ENCODE measurements at regions not wholly inside any gene's neighbourhood (a gene's known extent, or its start where the extent isn't known, plus 50 kb on each side); places are given as distances from the start of the nearest gene placed in this dataset.
A peak's percentile ranks its signal among the peaks of the same experiment; 100 is the strongest.

DNA sequence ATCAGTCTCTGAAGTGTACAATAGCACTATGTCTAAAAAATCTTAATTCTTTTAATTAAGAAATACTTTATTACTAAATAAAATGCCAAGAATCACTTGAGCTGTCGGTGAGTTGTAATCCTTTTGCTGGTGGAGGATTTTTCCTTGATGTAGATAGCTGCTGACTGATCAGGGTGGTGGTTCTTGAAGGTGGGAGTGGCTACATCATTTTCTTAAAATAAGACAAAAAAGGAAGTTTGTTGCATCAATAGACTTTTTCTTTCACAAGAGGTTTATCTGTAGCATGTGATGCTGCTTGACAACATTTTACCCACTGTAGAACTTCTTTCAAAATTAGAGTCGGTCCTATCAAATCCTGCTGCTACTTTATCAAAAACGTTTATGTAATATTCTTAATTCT is 68.8 kb upstream of the ZC4H2 start:
- no peak overlapping the region for H3K4me3 ChIP-seq (ENCODE audit: low read depth, low read length)
- TF ChIP-seq, protein P1, sequence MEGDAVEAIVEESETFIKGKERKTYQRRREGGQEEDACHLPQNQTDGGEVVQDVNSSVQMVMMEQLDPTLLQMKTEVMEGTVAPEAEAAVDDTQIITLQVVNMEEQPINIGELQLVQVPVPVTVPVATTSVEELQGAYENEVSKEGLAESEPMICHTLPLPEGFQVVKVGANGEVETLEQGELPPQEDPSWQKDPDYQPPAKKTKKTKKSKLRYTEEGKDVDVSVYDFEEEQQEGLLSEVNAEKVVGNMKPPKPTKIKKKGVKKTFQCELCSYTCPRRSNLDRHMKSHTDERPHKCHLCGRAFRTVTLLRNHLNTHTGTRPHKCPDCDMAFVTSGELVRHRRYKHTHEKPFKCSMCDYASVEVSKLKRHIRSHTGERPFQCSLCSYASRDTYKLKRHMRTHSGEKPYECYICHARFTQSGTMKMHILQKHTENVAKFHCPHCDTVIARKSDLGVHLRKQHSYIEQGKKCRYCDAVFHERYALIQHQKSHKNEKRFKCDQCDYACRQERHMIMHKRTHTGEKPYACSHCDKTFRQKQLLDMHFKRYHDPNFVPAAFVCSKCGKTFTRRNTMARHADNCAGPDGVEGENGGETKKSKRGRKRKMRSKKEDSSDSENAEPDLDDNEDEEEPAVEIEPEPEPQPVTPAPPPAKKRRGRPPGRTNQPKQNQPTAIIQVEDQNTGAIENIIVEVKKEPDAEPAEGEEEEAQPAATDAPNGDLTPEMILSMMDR (IDR thresholded peaks at IDR 0.05; ENCODE audit: low read depth, low read length): no peak
- TF ChIP-seq MYC (IDR thresholded peaks at IDR 0.05; ENCODE audit: low read depth, low read length): no peak
- TF ChIP-seq, protein P2, sequence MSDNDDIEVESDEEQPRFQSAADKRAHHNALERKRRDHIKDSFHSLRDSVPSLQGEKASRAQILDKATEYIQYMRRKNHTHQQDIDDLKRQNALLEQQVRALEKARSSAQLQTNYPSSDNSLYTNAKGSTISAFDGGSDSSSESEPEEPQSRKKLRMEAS (IDR thresholded peaks at IDR 0.05; ENCODE audit: low read depth, low read length): no peak
- no peak for TF ChIP-seq POLR2A (IDR thresholded peaks at IDR 0.05; ENCODE audit: extremely low read depth, insufficient read length)
- DNase-seq (ENCODE audit: low read depth): no peak

DNA sequence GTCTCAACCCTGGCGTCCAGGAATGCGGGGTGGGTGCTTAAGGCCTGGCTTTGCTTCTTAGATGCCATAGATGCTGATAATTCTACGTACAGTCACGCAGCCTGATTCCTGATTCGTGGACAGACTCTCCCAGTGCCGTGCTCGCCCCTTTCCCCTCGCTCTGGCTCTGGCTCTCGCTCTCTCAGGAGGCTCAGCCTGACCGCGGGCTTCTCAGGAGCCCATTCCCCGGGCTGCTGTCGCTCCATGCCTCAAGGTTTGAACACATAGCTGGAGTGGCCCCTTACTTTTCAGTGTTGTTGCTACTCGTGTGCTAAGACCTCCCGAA is 59.2 kb upstream of the ZC4H2 start:
- DNase-seq (ENCODE audit: low read depth): no peak
- no peak overlapping the region for H3K4me3 ChIP-seq (ENCODE audit: low read depth, low read length)
- TF ChIP-seq, protein P2 (IDR thresholded peaks at IDR 0.05; ENCODE audit: low read depth, low read length): no peak
- TF ChIP-seq, protein P1 (IDR thresholded peaks at IDR 0.05; ENCODE audit: low read depth, low read length): no peak
- TF ChIP-seq POLR2A (IDR thresholded peaks at IDR 0.05; ENCODE audit: extremely low read depth, insufficient read length) (no peak), MYC (IDR thresholded peaks at IDR 0.05; ENCODE audit: low read depth, low read length) (no peak)

DNA sequence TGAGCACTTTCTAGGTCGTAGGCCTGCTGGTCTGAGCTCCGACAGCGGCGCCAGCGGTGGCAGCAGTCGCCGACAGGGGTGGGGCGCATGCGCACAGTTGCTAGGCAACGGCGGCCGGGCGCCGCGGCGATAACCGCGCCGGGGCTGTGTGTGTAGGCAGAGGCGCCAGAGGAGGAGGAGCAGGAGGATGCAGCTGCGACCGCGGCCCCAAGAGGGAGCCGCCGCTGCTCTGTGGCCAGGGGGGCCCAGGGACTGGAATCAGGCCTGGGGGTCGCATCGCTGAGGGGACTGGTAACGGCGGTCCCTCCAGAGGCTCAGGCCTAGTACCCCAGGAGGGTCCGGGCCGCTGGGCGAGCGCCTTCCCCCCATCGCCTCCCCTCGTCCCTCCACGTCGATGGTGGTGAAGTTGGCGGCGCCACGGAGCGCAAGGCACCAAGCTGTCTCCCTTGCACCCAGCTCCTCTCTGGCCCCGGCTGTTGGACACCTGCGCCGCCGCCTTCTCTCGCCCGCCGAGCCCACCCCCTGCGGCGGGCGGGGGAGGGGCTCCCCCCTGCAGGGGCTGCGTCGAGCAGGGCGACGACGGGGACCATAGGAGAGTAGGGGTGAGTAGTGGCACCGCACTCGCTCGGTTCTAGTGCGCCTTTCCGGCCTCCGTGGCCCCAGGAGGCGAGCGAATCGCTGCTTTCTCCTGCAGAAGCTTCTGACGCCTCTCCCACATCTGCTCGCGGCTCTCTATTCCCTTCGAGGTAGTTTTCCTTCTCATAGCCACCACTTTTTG is 58.6 kb upstream of the ZC4H2 start, which contains the start of gene ZC3H12B:
ZC3H12B (plus strand) TSS at position 159 of the 778 bp plus-strand sequence.
- no peak within 1 kb of the TSS for H3K4me3 ChIP-seq (ENCODE audit: low read depth, low read length)
- TF ChIP-seq, protein P1 (IDR thresholded peaks at IDR 0.05; ENCODE audit: low read depth, low read length): no peak
- TF ChIP-seq, protein P2 (IDR thresholded peaks at IDR 0.05; ENCODE audit: low read depth, low read length): no peak
- no peak for TF ChIP-seq POLR2A (IDR thresholded peaks at IDR 0.05; ENCODE audit: extremely low read depth, insufficient read length)
- TF ChIP-seq MYC (IDR thresholded peaks at IDR 0.05; ENCODE audit: low read depth, low read length): no peak
- DNase-seq (ENCODE audit: low read depth): peak; percentile 55

DNA sequence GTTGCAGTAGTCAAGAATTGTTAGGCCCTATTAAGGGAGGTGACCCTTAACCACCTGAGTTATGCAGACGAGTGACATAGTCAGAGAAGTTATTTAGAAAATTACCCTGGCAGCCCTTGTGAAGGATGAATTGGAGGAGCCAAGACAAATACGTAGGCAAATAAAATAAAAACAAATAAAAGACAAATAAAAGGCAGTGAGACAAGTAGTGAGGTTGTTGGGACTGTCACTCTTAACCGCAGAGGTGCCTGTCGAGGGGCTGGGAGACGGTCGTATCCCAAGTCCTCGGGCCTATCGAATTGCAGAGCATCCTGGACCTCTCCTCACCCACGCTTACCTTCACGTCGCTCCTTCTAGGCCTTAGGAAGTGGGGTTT is 58.0 kb upstream of the ZC4H2 start:
- H3K4me3 ChIP-seq (ENCODE audit: low read depth, low read length): no peak overlapping the region
- TF ChIP-seq MYC (IDR thresholded peaks at IDR 0.05; ENCODE audit: low read depth, low read length): no peak
- TF ChIP-seq, protein P2 (IDR thresholded peaks at IDR 0.05; ENCODE audit: low read depth, low read length): no peak
- no peak for TF ChIP-seq POLR2A (IDR thresholded peaks at IDR 0.05; ENCODE audit: extremely low read depth, insufficient read length)
- TF ChIP-seq, protein P1 (IDR thresholded peaks at IDR 0.05; ENCODE audit: low read depth, low read length): no peak
- DNase-seq (ENCODE audit: low read depth): no peak
